MM.1S (cell line): ENCODE measurements at regions not wholly inside any gene's neighbourhood (a gene's known extent, or its start where the extent isn't known, plus 50 kb on each side); places are given as distances from the start of the nearest gene placed in this dataset.

Experiments
- EZH2 ChIP-seq: fragments of 300-600 bp; sonication (generic); optimal IDR thresholded peaks from 2 replicates; pipeline ENCODE3; 2017; ENCODE audit warnings: low read depth, mild to moderate bottlenecking, antibody characterized with exemption, low read length, mixed read lengths
- EZH2phosphoT487 ChIP-seq: fragments of 300-600 bp; sonication (generic); IDR thresholded peaks from 2 replicates; pipeline ENCODE4 v1.6.1; 2018; ENCODE audit warnings: antibody characterized with exemption, low read length
- TF ChIP-seq, protein P1 (sequence below): fragments of 300-600 bp; sonication (generic); IDR thresholded peaks from 2 replicates; pipeline ENCODE4 v1.5.1; 2016; ENCODE audit warnings: antibody characterized with exemption, low read length, mixed read lengths

DNA sequence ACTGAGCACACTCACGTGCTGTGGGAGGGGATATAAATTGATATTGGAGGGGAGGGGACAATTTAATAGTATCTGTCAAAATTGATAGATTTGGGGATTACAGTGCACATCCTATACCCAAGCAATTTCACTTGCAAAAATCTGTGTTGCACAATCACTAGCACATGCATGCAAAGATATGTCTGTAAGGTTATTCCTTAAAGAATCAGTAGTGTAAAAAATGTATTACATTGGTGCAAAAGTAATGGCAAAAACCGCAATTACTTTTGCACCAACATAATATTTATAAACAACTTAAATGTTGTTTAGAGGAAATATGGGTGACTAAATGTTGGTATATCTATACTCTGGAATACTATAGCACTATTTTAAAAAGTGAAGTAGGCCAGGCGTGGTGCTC, 108.7 kb downstream of the LHX2 start:
- TF ChIP-seq, protein P1, sequence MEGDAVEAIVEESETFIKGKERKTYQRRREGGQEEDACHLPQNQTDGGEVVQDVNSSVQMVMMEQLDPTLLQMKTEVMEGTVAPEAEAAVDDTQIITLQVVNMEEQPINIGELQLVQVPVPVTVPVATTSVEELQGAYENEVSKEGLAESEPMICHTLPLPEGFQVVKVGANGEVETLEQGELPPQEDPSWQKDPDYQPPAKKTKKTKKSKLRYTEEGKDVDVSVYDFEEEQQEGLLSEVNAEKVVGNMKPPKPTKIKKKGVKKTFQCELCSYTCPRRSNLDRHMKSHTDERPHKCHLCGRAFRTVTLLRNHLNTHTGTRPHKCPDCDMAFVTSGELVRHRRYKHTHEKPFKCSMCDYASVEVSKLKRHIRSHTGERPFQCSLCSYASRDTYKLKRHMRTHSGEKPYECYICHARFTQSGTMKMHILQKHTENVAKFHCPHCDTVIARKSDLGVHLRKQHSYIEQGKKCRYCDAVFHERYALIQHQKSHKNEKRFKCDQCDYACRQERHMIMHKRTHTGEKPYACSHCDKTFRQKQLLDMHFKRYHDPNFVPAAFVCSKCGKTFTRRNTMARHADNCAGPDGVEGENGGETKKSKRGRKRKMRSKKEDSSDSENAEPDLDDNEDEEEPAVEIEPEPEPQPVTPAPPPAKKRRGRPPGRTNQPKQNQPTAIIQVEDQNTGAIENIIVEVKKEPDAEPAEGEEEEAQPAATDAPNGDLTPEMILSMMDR = no peak
- TF ChIP-seq EZH2 = no peak
- no peak for TF ChIP-seq EZH2phosphoT487
